K562 (cell line): ENCODE measurements at regions not wholly inside any gene's neighbourhood (a gene's known extent, or its start where the extent isn't known, plus 50 kb on each side); places are given as distances from the start of the nearest gene placed in this dataset.

Source experiments
- ATAC-seq: fragments of 200-7000 bp; cut with Tn5 transposase; 3 replicates; pipeline ENCODE4 v1.9.1; 2020; ENCODE audit warnings: moderate library complexity
- BruUV-seq: library from RNA; stranded (reverse); fragments of 400-500 nt; replicated peaks from 2 replicates; lab custom pipeline; 2021; lab: Mats Ljungman, UMichigan
- CTCF ChIA-PET: fragments of 300-600 bp; formaldehyde crosslinking; extraction: SDS; loops from one replicate; lab custom pipeline; 2021; ENCODE audit warnings: low intra/inter-chr PET ratio; lab: Yijun Ruan, JAX
- POLR2A ChIA-PET: fragments of 300-600, 350-650 bp; sonication (Branson Sonifier 250); formaldehyde crosslinking; extraction: SDS; loops from one replicate; lab custom pipeline; 2021; ENCODE audit warnings: antibody characterized with exemption, inconsistent platforms; lab: Yijun Ruan, JAX
- DNase-seq, 4 experiments: peaks; one replicate each; pipeline versions ENCODE4 v3.0.0 to v3.0.0-alpha.2; 2011 to 2018; ENCODE audit warnings: low spot score in 3 of 4, mixed read lengths in 3 of 4; ENCODE audit errors: extremely low read depth in 1 of 4
- FAIRE-seq: peaks from 2 replicates; lab custom pipeline; 2011; peaks lifted over from hg19 to GRCh38; lab: Jason Lieb, UNC
- H2AFZ ChIP-seq: 2 replicates; pipeline ENCODE4 v1.6.0; 2011; ENCODE audit warnings: low read depth, low read length, control low read depth, inconsistent platforms
- H3K27ac ChIP-seq: fragments of 200-600 bp; 3 replicates; pipeline ENCODE4 v1.8.0; 2011; ENCODE audit warnings: low read depth, mild to moderate bottlenecking, control low read depth, inconsistent platforms, low read length, moderate library complexity, mixed read lengths; ENCODE audit errors: extremely low read depth
- H3K27me3 ChIP-seq, 2 experiments: fragments of 300-600 bp in 1 of 2; 2 replicates in 1 of 2; 3 replicates in 1 of 2; pipeline versions ENCODE4 v1.6.0 to v1.8.0; 2011; ENCODE audit warnings: inconsistent platforms in 2 of 2, low read length in 2 of 2, mild to moderate bottlenecking in 1 of 2, mixed read lengths in 1 of 2, moderate library complexity in 1 of 2; ENCODE audit not compliant: control insufficient read depth in 2 of 2, insufficient read depth in 2 of 2
- H3K36me3 ChIP-seq: fragments of 300-600 bp; 3 replicates; pipeline ENCODE4 v1.8.0; 2011; ENCODE audit warnings: mild to moderate bottlenecking, low read length, inconsistent platforms; ENCODE audit not compliant: control insufficient read depth, insufficient read depth
- H3K4me1 ChIP-seq, 2 experiments: fragments of 200-600 bp in 1 of 2; replicated peaks in 1 of 2; 2 replicates in 1 of 2; 3 replicates in 1 of 2; pipeline versions ENCODE4 v1.5.1 to v1.8.0; 2011; ENCODE audit warnings: inconsistent platforms in 2 of 2, low read length in 2 of 2, mild to moderate bottlenecking in 1 of 2, mixed read lengths in 1 of 2, moderate library complexity in 1 of 2; ENCODE audit not compliant: control insufficient read depth in 2 of 2, insufficient read depth in 2 of 2
- H3K4me2 ChIP-seq: 2 replicates; pipeline ENCODE4 v1.6.1; 2011; ENCODE audit warnings: low read length, control low read depth, inconsistent platforms, mixed read lengths; ENCODE audit not compliant: insufficient read depth
- H3K4me3 ChIP-seq: fragments of 200-600 bp; sonication (generic), shearing (Covaris generic); 2 replicates; pipeline ENCODE4 v1.5.1; 2016; ENCODE audit warnings: control low read depth, inconsistent platforms
- H3K79me2 ChIP-seq: fragments of 200-600 bp; 3 replicates; pipeline ENCODE4 v1.8.0; 2011; ENCODE audit warnings: low read length, inconsistent platforms; ENCODE audit not compliant: control insufficient read depth, insufficient read depth
- H3K9ac ChIP-seq, 2 experiments: 2 replicates each; pipeline versions ENCODE4 v1.6.0 to v1.6.1; 2011; ENCODE audit warnings: low read depth in 2 of 2, low read length in 2 of 2, control low read depth in 1 of 2, inconsistent platforms in 1 of 2, mild to moderate bottlenecking in 1 of 2, mixed read lengths in 1 of 2; ENCODE audit not compliant: insufficient read depth in 1 of 2
- H3K9me1 ChIP-seq: one replicate; pipeline ENCODE4 v1.6.0; 2011; ENCODE audit warnings: inconsistent platforms, mild to moderate bottlenecking, low read length, moderate library complexity; ENCODE audit not compliant: control insufficient read depth, insufficient read depth
- H3K9me3 ChIP-seq: replicated peaks from 2 replicates; pipeline ENCODE4 v1.5.1; 2011; ENCODE audit warnings: low read depth, low read length, inconsistent platforms; ENCODE audit not compliant: control insufficient read depth, insufficient read depth
- H4K20me1 ChIP-seq: replicated peaks from 2 replicates; pipeline ENCODE4 v1.6.1; 2011; ENCODE audit warnings: low read length, inconsistent platforms, mixed read lengths; ENCODE audit not compliant: control insufficient read depth, insufficient read depth
- BDP1 ChIP-seq: IDR thresholded peaks from 3 replicates; pipeline ENCODE4 v1.6.1; 2011; ENCODE audit not compliant: insufficient read length, insufficient read depth
- GABPA ChIP-seq: fragments of 200-800 bp; sonication (Bioruptor generic); conservative IDR thresholded peaks from 2 replicates; pipeline ENCODE4 v1.6.1; 2016; ENCODE audit warnings: low read depth, missing genetic modification characterization, missing compliant biosample characterization
- ZNF583 ChIP-seq: fragments of 250-450 bp; sonication (Bioruptor Pico); IDR thresholded peaks from 2 replicates; pipeline ENCODE4 v1.4.0; 2020
- ZNF644 ChIP-seq: fragments of 200-800 bp; sonication (Bioruptor generic); IDR thresholded peaks from 2 replicates; pipeline ENCODE4 v1.6.1; 2016; ENCODE audit warnings: low read depth, missing genetic modification characterization, missing compliant biosample characterization
- ZNF696 ChIP-seq: fragments of 250-450 bp; sonication (Bioruptor Pico); conservative IDR thresholded peaks from 2 replicates; pipeline ENCODE4 v1.4.0; 2020; ENCODE audit warnings: mild to moderate bottlenecking, moderate library complexity
- WGBS: fragments of 100-300 bp; shearing (Covaris generic); methylation state at CpG from one replicate; pipeline ENCODE4 v1.1.6; 2016; ENCODE audit warnings: low coverage, mixed read lengths; ENCODE audit not compliant: insufficient coverage; ENCODE audit errors: missing lambda C conversion rate; 5-methylcytosine and 5-hydroxymethylcytosine counted together
- in situ Hi-C: fragments of 300-500 bp; cut with MboI; formaldehyde crosslinking; loops from 4 replicates; pipeline ENCODE4 v1.15.0; 2018; ENCODE audit warnings: inconsistent platforms, mixed read lengths
- intact Hi-C: fragments of 100-400 bp; cut with micrococcal nuclease; formaldehyde crosslinking; loops from 2 replicates; pipeline ENCODE4 v1.14.2; 2022
- TF ChIP-seq, protein P1 (sequence below), 3 experiments: IDR thresholded peaks in 2 of 3; conservative IDR thresholded peaks in 1 of 3; 2 replicates each; pipeline ENCODE4 v1.5.1; 2011 to 2012; ENCODE audit warnings: low read length in 3 of 3, mild to moderate bottlenecking in 3 of 3, control low read depth in 2 of 3, improper control_type of control experiment in 1 of 3, inconsistent platforms in 1 of 3, low read depth in 1 of 3, mixed read lengths in 1 of 3, moderate library complexity in 1 of 3; ENCODE audit not compliant: insufficient read depth in 2 of 3

- Histone ChIP-seq H3K9me3 (no peaks in the 10 kb centered on the region), H3K4me3 (no peak overlapping the region), H3K27ac (no peak overlapping the region), H3K79me2 (no peaks in the 10 kb centered on the region), H4K20me1 (no peaks in the 10 kb centered on the region; the same call in 1 of the 2 replicates), H3K27me3 (peaks cover 4 to 8% of the 10 kb centered on the region in 2 experiments; a peak in 3 of 5 replicates), H3K9me1 (no peaks in the 10 kb centered on the region), H3K36me3 (no peaks in the 10 kb centered on the region), H3K9ac (no peak overlapping the region), H3K4me2 (no peak overlapping the region)
- no TSS peak for BruUV-seq
- WGBS: under 1% methylated on average over 13 of the region's 13 CpGs
- DNase-seq (no peak), FAIRE-seq (no peak)
- POLR2A ChIA-PET: no interaction called here
- in situ Hi-C loops: no loop called here
- TF ChIP-seq ZNF696 (CRISPR knock-in tag): no peak
- no peak for TF ChIP-seq GABPA (tag)
- TF ChIP-seq ZNF583 (CRISPR knock-in tag): no peak
- TF ChIP-seq ZNF644 (tag): no peak
- TF ChIP-seq, all 486 proteins: peak for 0
- no peaks in the 10 kb centered on the region for H3K4me1 ChIP-seq
- no peak overlapping the region for H2AFZ ChIP-seq
- CTCF ChIA-PET: no interaction called here
- ATAC-seq: no peak
- intact Hi-C loops: no loop called here
These were observed 217.5 kb upstream of the DYNLRB2 start for GRCh38 chr16:80323187-80323807.

DNA sequence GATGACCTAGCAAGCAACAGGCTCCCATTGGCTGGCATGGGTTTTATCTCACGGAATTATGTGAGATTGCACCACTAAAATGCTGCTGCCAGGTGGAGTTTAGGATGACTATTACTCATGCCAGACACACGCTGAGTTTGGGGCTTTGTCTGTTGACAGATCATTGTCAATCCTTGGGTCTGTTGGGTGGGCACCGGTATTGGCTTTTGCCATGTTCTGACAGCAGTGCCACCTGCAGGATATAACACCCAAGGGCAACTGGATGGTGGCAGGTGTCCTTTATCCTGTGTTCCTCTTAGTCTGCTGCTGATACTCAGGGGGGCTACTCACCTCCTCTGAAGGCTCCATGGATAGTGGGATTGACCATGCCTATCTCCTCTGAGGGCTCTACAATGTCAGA lies 221.6 kb upstream of the DYNLRB2 start:
- no peaks in the 10 kb centered on the region for H3K9me3 ChIP-seq
- DNase-seq (no peak), ATAC-seq (no peak)

More for the DNA sequence above, 221.6 kb upstream of the DYNLRB2 start:
- H4K20me1 ChIP-seq: no peaks in the 10 kb centered on the region
- in situ Hi-C loops (no loop called here), intact Hi-C loops (no loop called here)
- no peaks in the 10 kb centered on the region for H3K36me3 ChIP-seq
- WGBS: 7% methylated on average over 3 of the region's 3 CpGs
- no peaks in the 10 kb centered on the region for H3K4me1 ChIP-seq
- no peak overlapping the region for H2AFZ ChIP-seq
- no peaks in the 10 kb centered on the region for H3K79me2 ChIP-seq
- no peaks in the 10 kb centered on the region for H3K9me1 ChIP-seq
- ChIA-PET POLR2A (no interaction called here), CTCF (no interaction called here)
- no peak for FAIRE-seq
- H3K4me3 ChIP-seq: no peak overlapping the region
- H3K4me2 ChIP-seq: no peak overlapping the region
- peaks cover 4 to 16% of the 10 kb centered on the region in 2 experiments; a peak in 4 of 5 replicates for H3K27me3 ChIP-seq
- no peak for TF ChIP-seq BDP1
- TF ChIP-seq, protein P1, sequence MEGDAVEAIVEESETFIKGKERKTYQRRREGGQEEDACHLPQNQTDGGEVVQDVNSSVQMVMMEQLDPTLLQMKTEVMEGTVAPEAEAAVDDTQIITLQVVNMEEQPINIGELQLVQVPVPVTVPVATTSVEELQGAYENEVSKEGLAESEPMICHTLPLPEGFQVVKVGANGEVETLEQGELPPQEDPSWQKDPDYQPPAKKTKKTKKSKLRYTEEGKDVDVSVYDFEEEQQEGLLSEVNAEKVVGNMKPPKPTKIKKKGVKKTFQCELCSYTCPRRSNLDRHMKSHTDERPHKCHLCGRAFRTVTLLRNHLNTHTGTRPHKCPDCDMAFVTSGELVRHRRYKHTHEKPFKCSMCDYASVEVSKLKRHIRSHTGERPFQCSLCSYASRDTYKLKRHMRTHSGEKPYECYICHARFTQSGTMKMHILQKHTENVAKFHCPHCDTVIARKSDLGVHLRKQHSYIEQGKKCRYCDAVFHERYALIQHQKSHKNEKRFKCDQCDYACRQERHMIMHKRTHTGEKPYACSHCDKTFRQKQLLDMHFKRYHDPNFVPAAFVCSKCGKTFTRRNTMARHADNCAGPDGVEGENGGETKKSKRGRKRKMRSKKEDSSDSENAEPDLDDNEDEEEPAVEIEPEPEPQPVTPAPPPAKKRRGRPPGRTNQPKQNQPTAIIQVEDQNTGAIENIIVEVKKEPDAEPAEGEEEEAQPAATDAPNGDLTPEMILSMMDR (IDR thresholded peaks at IDR 0.05 in 2 of 3, conservative IDR thresholded peaks at IDR 0.05 in 1 of 3; ENCODE audit: insufficient read depth in 2 of 3, low read depth in 1 of 3, low read length in 3 of 3): peak in 1 of 3 experiments; percentile 4; a peak in 1 of 6 replicates
- BruUV-seq: no TSS peak
- no peak overlapping the region for H3K27ac ChIP-seq
- H3K9ac ChIP-seq: no peak overlapping the region
